Stimulated activated CD4-positive, alpha-beta T cell treated with anti-CD3 and anti-CD28 coated beads, Interleukin-1b, Interleukin-23, amount 100 ng/mL, for 4 hours (primary cell): ENCODE measurements at regions not wholly inside any gene's neighbourhood (a gene's known extent, or its start where the extent isn't known, plus 50 kb on each side); places are given as distances from the start of the nearest gene placed in this dataset.

Experiments
- DNase-seq, 2 donors: peaks; one replicate each; pipeline ENCODE4 v3.0.0-alpha.2; 2020; ENCODE audit warnings: low read depth in 2 of 2

DNA sequence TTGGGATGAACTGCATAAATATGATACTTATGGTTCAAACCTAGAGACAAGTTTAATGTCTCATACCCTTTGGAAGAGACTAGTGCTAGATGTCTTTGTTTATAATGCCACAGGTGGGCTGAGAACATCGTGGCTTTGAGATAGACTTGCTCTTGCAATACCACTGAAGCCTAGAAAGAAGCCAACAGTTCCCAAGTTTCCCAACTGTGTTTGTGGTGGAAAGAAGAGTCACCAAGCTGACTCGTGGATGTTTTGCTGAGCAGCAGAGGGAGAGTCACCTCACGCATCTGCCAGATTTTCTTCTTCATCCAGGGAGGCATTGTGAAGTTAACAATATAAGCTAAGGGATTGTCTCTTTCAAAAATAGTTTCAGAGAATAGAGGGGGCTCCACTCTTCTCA is 1076.2 kb downstream of the C4orf33 start:
- no peak for DNase-seq

DNA sequence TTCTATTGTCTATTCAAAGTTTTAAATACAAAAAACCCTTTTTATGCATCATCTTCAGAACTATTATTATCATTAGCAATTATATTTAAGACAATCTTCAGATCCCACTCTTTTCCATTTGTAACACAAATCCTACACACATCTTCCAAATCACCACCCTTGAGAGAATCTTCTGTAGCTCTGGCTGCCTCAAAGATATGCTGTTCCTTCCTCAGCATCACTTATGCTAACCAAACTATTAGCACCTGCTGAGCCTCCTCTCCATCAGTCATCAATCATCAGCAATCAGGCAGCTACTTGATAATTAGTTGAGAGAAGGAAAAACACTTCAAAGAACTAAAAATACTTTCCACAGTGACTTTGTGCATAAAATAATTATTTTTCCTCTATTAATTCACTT is 1082.2 kb downstream of the C4orf33 start:
- DNase-seq: no peak

DNA sequence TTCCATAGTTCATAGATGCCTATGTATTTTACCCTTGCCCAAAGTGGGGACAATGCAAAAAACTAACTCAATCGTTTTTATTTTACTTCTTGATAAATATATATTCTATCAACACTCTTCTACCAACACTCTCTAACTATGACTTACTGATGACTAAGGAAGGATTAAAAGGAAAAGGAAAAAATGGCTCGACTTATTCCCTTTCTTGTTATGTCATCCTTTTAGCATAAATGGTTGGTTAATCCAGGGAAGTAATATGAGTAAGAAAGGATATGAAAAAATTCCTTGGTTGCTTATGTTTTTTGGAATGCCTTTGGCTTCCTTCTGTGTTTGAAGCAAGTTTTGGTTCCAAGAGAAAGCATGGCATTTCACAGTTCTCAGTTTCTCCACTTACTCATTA is 1087.1 kb downstream of the C4orf33 start:
- DNase-seq: no peak

DNA sequence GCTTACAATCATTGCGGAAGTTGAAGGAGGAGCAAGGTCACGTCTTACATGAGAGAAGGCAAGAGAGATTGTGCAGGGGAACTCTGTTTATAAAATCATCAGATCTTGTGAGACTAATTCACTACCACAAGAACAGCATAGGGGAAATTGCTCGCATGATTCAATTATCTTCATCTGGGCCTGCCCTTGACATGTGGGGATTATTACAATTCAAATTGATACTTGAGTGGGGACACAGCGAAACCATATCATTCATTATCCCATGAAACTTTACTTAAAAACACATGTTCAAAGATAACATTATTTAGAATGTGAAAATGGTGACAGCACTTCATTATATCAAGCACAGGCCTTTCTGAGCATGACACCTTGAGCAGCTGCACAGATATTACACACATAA is 1087.8 kb downstream of the C4orf33 start:
- no peak for DNase-seq

- DNase-seq: no peak
These were observed 1089.2 kb downstream of the C4orf33 start for GRCh38 chr4:130185123-130185522.

DNA sequence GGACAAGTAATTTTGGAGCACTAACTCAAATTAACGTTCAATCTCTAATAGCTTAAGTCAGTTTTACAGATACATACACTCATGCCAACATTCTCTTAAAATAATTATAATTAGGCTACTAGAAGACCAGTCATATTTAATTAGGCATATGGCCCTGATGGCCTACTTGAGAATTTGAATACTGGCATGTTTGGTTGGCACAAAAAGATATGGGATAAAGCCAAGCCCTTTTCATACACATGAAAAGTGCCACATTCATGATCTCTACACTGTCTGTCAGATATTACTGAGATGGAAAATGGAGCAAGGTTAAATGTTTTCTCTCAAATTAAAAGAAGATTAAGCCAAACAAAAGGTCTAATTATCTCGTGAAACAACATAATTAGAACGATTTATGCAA is 1091.0 kb downstream of the C4orf33 start:
- DNase-seq: no peak

- DNase-seq: no peak
These were observed 1091.6 kb downstream of the C4orf33 start for GRCh38 chr4:130187587-130187986.

- DNase-seq: no peak
These were observed 1096.8 kb downstream of the C4orf33 start for GRCh38 chr4:130192787-130193186.

GRCh38 chr4:130197946-130198345 is 1102.0 kb downstream of the C4orf33 start:
- DNase-seq: no peak

- DNase-seq: no peak
These were observed 1107.6 kb downstream of the C4orf33 start for GRCh38 chr4:130203571-130203970.

DNA sequence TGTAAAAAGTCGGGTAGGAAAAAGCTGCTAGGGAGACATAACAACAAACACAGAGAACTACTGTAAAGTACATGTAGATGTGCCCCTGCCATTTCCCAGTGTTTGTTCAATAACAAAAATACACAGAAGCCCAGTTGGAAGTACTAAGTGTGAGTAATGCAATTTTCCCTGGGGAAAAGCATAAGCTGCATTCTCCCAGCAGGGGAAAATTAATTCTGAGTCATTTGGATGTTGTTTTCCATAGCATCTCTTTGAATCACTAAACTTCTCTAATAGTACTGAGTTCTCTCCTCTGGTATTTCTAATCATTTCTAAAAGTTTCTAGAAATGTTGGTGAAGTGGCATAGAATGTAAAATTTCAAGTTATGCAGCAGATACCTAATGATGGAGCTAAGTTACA is 1114.9 kb downstream of the C4orf33 start:
- no peak for DNase-seq

DNA sequence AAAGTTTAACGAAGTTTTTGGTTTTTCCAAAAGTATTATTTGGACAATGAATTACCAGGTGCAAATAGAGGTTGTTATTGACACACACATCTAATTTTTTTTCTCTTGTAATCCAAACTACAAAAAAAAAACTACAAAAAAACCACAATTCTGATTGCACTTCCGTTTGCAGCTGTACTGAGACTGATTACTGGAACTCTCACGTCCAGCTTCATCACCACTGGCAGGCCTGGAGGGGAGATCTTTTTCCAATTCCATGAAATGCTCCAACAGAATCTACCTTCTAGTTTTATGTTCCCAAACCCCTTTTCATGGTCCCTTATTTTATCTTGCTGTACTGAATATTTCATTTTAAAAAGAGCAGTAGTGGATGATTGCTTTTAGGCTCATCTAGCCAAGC is 1118.3 kb downstream of the C4orf33 start:
- no peak for DNase-seq

- DNase-seq: no peak
These were observed 1137.6 kb downstream of the C4orf33 start for GRCh38 chr4:130233377-130234047.

DNA sequence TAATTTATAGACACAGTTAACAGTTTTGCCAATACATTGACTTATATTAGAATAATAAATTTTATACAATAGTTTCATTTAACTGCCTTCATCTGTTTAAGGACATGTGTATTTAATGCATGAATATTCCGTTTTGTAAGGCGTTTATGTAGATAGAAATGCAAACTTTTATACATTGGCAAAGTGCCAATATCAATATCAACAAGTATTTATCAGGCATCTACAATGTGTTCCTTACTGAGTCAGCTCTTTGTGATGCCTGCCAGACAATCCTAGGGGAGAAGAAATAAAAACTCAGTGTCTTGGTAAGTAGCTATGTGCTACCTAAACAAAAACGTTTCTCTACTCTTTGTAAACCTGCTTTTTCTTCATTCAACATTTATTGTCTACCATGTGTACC is 1142.2 kb downstream of the C4orf33 start:
- no peak for DNase-seq

DNA sequence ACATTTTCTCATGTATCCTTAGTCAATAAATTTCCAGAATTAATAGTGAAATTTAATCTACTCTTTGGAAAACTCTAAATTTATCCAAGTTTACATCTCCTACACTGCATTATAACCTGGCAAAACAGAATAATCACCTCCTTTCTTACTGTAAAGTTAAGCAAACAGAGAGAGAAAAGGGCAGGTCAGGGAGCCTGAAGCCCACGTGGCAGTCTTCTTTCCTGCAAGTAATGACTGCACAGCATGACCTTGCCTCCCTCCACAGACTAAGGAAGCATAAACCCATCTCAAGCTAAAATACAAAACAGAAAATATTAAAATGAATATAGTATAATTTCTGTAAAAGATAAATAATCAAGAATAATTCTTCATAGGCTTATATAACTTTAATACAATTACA is 1153.0 kb downstream of the C4orf33 start:
- no peak for DNase-seq

DNA sequence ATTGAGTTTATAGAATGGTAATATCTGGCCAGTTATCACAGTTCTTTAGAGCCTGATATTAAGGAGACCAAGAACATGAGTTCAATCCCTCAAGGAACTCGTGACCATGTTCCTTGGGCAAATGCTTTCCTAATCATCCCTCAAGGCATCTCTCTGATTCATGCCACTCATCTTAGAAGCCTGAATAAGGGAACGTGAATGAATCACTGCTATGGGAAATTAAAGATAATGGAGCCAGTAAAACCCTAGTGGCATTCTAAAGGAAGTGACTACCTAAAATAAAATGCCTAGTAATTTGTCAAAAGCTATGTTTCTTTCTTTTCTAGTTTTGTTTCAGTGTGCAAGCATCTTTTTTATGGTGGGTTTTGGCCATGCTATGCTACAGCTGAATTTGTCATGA is 1161.3 kb downstream of the C4orf33 start:
- no peak for DNase-seq

DNA sequence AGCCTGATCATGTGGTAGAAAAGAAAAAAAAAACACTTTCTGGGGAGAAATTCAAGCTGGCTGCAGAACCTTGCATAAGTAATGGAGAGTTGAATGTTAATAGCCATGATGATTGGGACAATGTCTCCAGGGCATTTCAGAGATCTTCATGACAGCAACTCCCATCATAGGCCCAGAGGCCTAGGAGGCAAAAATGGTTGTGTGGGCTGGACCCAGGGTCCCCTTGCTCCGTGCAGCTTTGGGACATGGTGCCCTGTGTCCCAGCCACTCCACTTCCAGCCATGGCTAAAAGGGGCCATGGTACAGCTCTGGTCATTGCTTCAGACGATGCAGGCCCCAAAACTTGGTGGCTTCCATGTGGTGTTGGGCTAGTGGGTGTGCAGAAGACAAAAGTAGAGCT is 1170.9 kb downstream of the C4orf33 start:
- no peak for DNase-seq

DNA sequence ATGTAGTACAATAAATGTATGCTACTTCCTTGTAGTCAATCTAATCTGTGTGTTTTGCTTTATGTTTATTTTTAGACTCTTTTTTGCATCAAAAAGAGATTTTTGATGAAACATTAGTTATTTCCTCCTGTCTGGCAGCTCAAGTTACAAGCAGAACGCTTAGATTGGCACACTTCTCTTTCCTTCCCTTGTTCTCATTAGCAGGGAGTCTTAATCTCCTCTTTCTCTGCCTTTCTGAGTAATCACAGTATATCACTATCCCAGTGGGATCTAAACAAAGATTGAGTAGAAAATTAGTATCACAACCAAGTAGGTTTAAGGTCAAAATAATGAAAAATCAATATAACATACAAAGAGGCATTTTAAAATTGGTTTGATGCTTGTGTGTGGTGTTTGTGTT is 1192.6 kb downstream of the C4orf33 start:
- DNase-seq: no peak

GRCh38 chr4:130293692-130294091 is 1197.7 kb downstream of the C4orf33 start:
- no peak for DNase-seq

DNA sequence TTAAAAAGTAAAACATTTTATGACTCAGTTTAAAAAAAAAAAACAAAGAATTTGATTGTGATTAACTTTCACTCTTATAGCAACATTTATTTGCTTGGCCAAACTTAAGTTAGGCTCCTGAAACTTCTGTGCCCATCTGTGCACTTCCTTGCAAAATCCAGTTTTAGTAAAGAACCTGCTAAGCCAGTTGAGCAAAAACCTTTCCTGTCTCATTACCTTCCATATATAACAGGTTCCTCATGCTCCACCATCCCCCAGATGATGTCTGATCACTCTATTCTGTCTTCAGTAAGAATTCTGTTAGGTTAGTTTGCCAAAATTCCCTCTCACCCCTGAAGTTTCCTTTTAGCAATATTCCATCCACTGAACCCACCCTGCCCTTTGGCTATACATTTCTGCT is 1200.5 kb downstream of the C4orf33 start:
- DNase-seq: no peak

- DNase-seq: no peak
These were observed 1210.6 kb downstream of the C4orf33 start for GRCh38 chr4:130306566-130306965.

GRCh38 chr4:130309221-130309620 is 1213.3 kb downstream of the C4orf33 start:
- DNase-seq: no peak

- DNase-seq: no peak
These were observed 1226.5 kb downstream of the C4orf33 start for GRCh38 chr4:130322439-130322838.

DNA sequence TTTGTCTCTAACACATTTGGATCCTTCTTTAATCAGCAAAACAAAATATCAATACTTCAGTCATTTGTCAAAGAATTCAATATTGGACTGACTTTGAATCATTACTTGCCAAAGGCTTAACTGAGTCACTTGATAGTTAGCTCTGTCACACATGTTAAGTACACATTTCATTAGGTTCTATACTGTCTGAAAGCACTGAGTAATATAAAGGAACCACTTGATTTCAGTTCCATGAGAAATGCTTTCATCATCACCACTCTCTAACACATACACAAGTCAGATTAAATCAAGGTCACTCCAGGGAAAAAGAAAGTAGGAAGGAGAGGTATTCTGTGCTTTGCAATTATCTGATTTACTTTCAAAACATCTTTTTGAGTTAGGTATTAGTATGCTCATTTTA is 1233.1 kb downstream of the C4orf33 start:
- DNase-seq: no peak
